ENCODE measurements at regions not wholly inside any gene's neighbourhood (a gene's known extent, or its start where the extent isn't known, plus 50 kb on each side); places are given as distances from the start of the nearest gene placed in this dataset.

DNA sequence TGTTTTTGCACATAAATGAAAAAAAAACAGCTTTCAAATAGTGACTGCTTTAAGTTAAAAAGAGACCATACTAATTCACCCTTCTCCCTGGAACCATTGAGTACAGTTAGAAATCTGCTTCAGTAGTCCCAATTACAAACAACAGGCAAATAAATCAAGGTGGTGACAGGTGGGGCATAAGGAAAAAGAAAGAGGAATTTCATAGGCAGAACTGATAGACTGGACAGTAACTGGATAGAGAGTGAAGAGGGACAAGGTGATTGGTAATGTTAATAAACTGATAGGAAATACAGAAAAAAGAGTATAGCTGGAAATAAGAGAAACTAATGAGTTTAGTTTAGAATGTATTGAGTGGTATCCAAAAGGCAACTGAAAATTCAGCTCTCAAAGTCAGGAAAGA lies 56.0 kb downstream of the SLC41A2 start:
- TF ChIP-seq, protein P1, sequence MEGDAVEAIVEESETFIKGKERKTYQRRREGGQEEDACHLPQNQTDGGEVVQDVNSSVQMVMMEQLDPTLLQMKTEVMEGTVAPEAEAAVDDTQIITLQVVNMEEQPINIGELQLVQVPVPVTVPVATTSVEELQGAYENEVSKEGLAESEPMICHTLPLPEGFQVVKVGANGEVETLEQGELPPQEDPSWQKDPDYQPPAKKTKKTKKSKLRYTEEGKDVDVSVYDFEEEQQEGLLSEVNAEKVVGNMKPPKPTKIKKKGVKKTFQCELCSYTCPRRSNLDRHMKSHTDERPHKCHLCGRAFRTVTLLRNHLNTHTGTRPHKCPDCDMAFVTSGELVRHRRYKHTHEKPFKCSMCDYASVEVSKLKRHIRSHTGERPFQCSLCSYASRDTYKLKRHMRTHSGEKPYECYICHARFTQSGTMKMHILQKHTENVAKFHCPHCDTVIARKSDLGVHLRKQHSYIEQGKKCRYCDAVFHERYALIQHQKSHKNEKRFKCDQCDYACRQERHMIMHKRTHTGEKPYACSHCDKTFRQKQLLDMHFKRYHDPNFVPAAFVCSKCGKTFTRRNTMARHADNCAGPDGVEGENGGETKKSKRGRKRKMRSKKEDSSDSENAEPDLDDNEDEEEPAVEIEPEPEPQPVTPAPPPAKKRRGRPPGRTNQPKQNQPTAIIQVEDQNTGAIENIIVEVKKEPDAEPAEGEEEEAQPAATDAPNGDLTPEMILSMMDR (IDR thresholded peaks at IDR 0.05; ENCODE audit: poor library complexity) = no peak
- TF ChIP-seq EZH2 (IDR thresholded peaks at IDR 0.05; ENCODE audit: borderline replicate concordance) = no peak
- no peak for TF ChIP-seq EZH2phosphoT487 (IDR thresholded peaks at IDR 0.05; ENCODE audit: low read depth, severe bottlenecking, unreplicated experiment)
